GM19025 (cell line): ENCODE measurements at regions not wholly inside any gene's neighbourhood (a gene's known extent, or its start where the extent isn't known, plus 50 kb on each side); places are given as distances from the start of the nearest gene placed in this dataset.

Experiments
- ATAC-seq: cut with Tn5 transposase; IDR thresholded peaks from one replicate; pipeline ENCODE4 v1.9.1; 2021; ENCODE audit warnings: mild to moderate bottlenecking, low read depth, moderate library complexity; ENCODE audit not compliant: unreplicated experiment

- no peak for ATAC-seq
Observed at GRCh38 chr10:83233691-83234090, 905.6 kb upstream of the GHITM start.

- no peak for ATAC-seq
Observed at GRCh38 chr10:83248106-83248631, 891.1 kb upstream of the GHITM start.

- ATAC-seq, result no peak
Observed at GRCh38 chr10:83250396-83250795, 888.9 kb upstream of the GHITM start.

GRCh38 chr10:83252169-83252568 lies 887.1 kb upstream of the GHITM start:
- no peak for ATAC-seq

- ATAC-seq, result no peak
Observed at GRCh38 chr10:83252596-83252995, 886.7 kb upstream of the GHITM start.

- ATAC-seq, result no peak
Observed at GRCh38 chr10:83253011-83253671, 886.2 kb upstream of the GHITM start.

- ATAC-seq, result no peak
Observed at GRCh38 chr10:83254698-83255097, 884.6 kb upstream of the GHITM start.

- ATAC-seq, result no peak
Observed at GRCh38 chr10:83262434-83262833, 876.9 kb upstream of the GHITM start.

- no peak for ATAC-seq
Observed at GRCh38 chr10:83272666-83273434, 866.5 kb upstream of the GHITM start.

- no peak for ATAC-seq
Observed at GRCh38 chr10:83274088-83274487, 865.2 kb upstream of the GHITM start.

GRCh38 chr10:83276971-83277370 lies 862.3 kb upstream of the GHITM start:
- ATAC-seq, result no peak

- ATAC-seq, result no peak
Observed at GRCh38 chr10:83283151-83283550, 856.2 kb upstream of the GHITM start.

GRCh38 chr10:83287374-83287773 lies 851.9 kb upstream of the GHITM start:
- ATAC-seq, result no peak

GRCh38 chr10:83289373-83289772 lies 849.9 kb upstream of the GHITM start:
- no peak for ATAC-seq

GRCh38 chr10:83289948-83290347 lies 849.4 kb upstream of the GHITM start:
- ATAC-seq, result no peak

- ATAC-seq, result no peak
Observed at GRCh38 chr10:83301732-83302131, 837.6 kb upstream of the GHITM start.

GRCh38 chr10:83302623-83303022 lies 836.7 kb upstream of the GHITM start:
- no peak for ATAC-seq

GRCh38 chr10:83310688-83311087 lies 828.6 kb upstream of the GHITM start:
- no peak for ATAC-seq

GRCh38 chr10:83312570-83312969 lies 826.7 kb upstream of the GHITM start:
- ATAC-seq, result no peak

GRCh38 chr10:83332690-83333089 lies 806.6 kb upstream of the GHITM start:
- no peak for ATAC-seq

- ATAC-seq, result no peak
Observed at GRCh38 chr10:83333566-83333965, 805.7 kb upstream of the GHITM start.

GRCh38 chr10:83343676-83344075 lies 795.6 kb upstream of the GHITM start:
- ATAC-seq, result no peak
